CD4-positive, CD25-positive, alpha-beta regulatory T cell (primary cell): ENCODE measurements at regions not wholly inside any gene's neighbourhood (a gene's known extent, or its start where the extent isn't known, plus 50 kb on each side); places are given as distances from the start of the nearest gene placed in this dataset.
A peak's percentile ranks its signal among the peaks of the same experiment; 100 is the strongest.

Experiments
- ATAC-seq, 2 donors: fragments of 150-1000 bp; cut with Tn5 transposase; one replicate each; pipeline ENCODE4 v1.10.0; 2021; ENCODE audit warnings: low read depth in 2 of 2, moderate number of reproducible peaks in 2 of 2, moderate library complexity in 1 of 2
- DNase-seq, 3 donors: peaks; one replicate each; pipeline versions ENCODE4 v3.0.0 to v3.0.0-alpha.2; 2012 to 2022; ENCODE audit warnings: mixed read lengths in 1 of 3
- H3K27ac ChIP-seq: one replicate; pipeline ENCODE4 v1.7.0; 2013; ENCODE audit warnings: mild to moderate bottlenecking, low read length; ENCODE audit not compliant: insufficient read depth, poor library complexity, severe bottlenecking
- H3K27me3 ChIP-seq: one replicate; pipeline ENCODE4 v1.7.0; 2013; ENCODE audit warnings: low read length; ENCODE audit not compliant: control insufficient read depth, insufficient read depth
- H3K36me3 ChIP-seq: one replicate; pipeline ENCODE4 v1.7.0; 2013; ENCODE audit warnings: mild to moderate bottlenecking, low read length, moderate library complexity; ENCODE audit not compliant: control insufficient read depth, insufficient read depth
- H3K4me1 ChIP-seq: 2 replicates; pipeline ENCODE4 v1.7.0; 2013; ENCODE audit warnings: mild to moderate bottlenecking, low read length; ENCODE audit not compliant: insufficient read depth, control insufficient read depth, poor library complexity, severe bottlenecking
- H3K4me3 ChIP-seq: one replicate; pipeline ENCODE4 v1.7.0; 2013; ENCODE audit warnings: low read depth, mild to moderate bottlenecking, low read length, moderate library complexity
- H3K9me3 ChIP-seq, 2 experiments: 1 replicate in 1 of 2; 2 replicates in 1 of 2; pipeline ENCODE4 v1.7.0; 2013; ENCODE audit warnings: low read length in 2 of 2, mild to moderate bottlenecking in 1 of 2, moderate library complexity in 1 of 2; ENCODE audit not compliant: control insufficient read depth in 2 of 2
- H3K27ac Mint-ChIP-seq, 3 donors: one replicate each; pipeline ENCODE4 v1.8.0; 2020 to 2022; ENCODE audit warnings: mild to moderate bottlenecking in 3 of 3, mixed read lengths in 3 of 3, moderate library complexity in 2 of 3
- H3K27me3 Mint-ChIP-seq: one replicate; pipeline ENCODE4 v1.8.0; 2022; ENCODE audit warnings: mild to moderate bottlenecking, mixed read lengths
- H3K36me3 Mint-ChIP-seq: one replicate; pipeline ENCODE4 v1.8.0; 2020; ENCODE audit warnings: mixed read lengths
- H3K4me1 Mint-ChIP-seq, 4 donors: one replicate each; pipeline ENCODE4 v1.8.0; 2020 to 2022; ENCODE audit warnings: mixed read lengths in 4 of 4, mild to moderate bottlenecking in 1 of 4
- H3K4me3 Mint-ChIP-seq, 4 donors: one replicate each; pipeline ENCODE4 v1.8.0; 2020 to 2022; ENCODE audit warnings: mild to moderate bottlenecking in 4 of 4, mixed read lengths in 4 of 4, moderate library complexity in 3 of 4
- H3K9me3 Mint-ChIP-seq, 7 donors: one replicate each; pipeline ENCODE4 v1.8.0; 2020 to 2022; ENCODE audit warnings: mixed read lengths in 7 of 7, mild to moderate bottlenecking in 3 of 7, moderate library complexity in 2 of 7

- Histone ChIP-seq H3K9me3 (no peaks in the 10 kb centered on the region), H3K36me3 (no peaks in the 10 kb centered on the region), H3K4me3 (no peak overlapping the region), H3K4me1 (no peaks in the 10 kb centered on the region), H3K27ac (no peak overlapping the region), H3K27me3 (no peaks in the 10 kb centered on the region)
- Mint-ChIP-seq H3K36me3 (peaks cover 8% of the 10 kb centered on the region), H3K9me3 (no peaks in the 10 kb centered on the region), H3K27ac (peak overlapping the region in 1 of 3 donors; percentile 33), H3K4me3 (no peak overlapping the region), H3K27me3 (no peaks in the 10 kb centered on the region), H3K4me1 (peaks cover 0 to 6% (median 0%) of the 10 kb centered on the region in 4 donors)
- no peak for DNase-seq
- no peak for ATAC-seq
Measured at GRCh38 chr9:3675946-3676345, 150.1 kb upstream of the RFX3 start.

DNA sequence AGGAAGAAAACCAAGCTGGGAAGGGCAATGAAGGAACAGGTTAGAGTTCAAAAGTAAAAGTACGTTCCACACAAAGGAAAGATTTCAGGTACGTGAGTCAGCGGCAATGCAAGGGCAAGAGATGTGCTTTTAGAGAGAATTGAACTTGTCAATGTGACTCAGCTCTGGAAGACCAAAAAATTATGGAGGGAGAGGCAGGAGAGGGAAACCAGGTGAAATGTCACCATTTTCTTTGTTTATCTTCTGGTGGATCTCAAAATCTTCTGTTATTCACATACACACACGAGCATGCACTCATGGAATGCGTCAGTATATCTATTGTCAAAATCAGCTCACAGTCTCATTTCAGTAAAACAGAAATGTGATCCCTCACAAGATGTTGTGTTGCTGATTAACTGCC, 148.8 kb upstream of the RFX3 start:
- no peaks in the 10 kb centered on the region for H3K9me3 Mint-ChIP-seq
- no peak for DNase-seq
- ATAC-seq: no peak

GRCh38 chr9:3672399-3672798, 146.6 kb upstream of the RFX3 start:
- ATAC-seq (no peak), DNase-seq (no peak)
- peaks cover 0 to 6% (median 0%) of the 10 kb centered on the region in 4 donors for H3K4me1 Mint-ChIP-seq
- H3K27me3 ChIP-seq: no peaks in the 10 kb centered on the region
- H3K4me3 Mint-ChIP-seq: no peak overlapping the region
- H3K36me3 Mint-ChIP-seq: peaks cover 8% of the 10 kb centered on the region
- H3K27me3 Mint-ChIP-seq: no peaks in the 10 kb centered on the region
- no peaks in the 10 kb centered on the region for H3K4me1 ChIP-seq
- H3K9me3 Mint-ChIP-seq: no peaks in the 10 kb centered on the region
- H3K36me3 ChIP-seq: no peaks in the 10 kb centered on the region
- H3K27ac ChIP-seq: no peak overlapping the region
- no peak overlapping the region for H3K4me3 ChIP-seq
- no peak overlapping the region for H3K27ac Mint-ChIP-seq
- H3K9me3 ChIP-seq: no peaks in the 10 kb centered on the region

More for the DNA sequence above, 148.8 kb upstream of the RFX3 start:
- Histone ChIP-seq H3K4me3 (no peak overlapping the region), H3K9me3 (no peaks in the 10 kb centered on the region), H3K36me3 (no peaks in the 10 kb centered on the region), H3K27me3 (no peaks in the 10 kb centered on the region), H3K27ac (no peak overlapping the region), H3K4me1 (no peaks in the 10 kb centered on the region)
- Mint-ChIP-seq H3K27ac (no peak overlapping the region), H3K4me1 (peaks cover 0 to 6% (median 0%) of the 10 kb centered on the region in 4 donors), H3K36me3 (peaks cover 8% of the 10 kb centered on the region), H3K27me3 (no peaks in the 10 kb centered on the region), H3K4me3 (no peak overlapping the region)

DNA sequence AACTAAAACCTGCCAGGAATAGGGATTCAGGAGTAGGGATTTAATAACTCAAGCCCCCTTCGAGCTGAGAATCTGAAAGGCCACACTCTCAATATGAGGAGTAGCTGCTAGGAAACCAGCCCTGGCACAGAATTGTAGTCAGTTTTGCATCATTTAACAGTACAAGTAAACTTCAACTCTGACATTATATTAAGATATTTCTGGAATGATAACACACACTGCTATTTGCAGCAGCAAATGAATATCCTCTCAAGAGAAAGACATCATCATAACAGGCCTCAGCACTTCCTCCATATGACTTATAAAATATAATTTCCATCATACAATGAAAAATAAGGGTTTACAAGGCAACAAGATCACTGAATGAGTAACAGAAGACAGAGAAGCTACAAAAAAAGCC, 138.2 kb upstream of the RFX3 start:
- ATAC-seq (no peak), DNase-seq (no peak)
- Mint-ChIP-seq H3K27ac (no peak overlapping the region), H3K36me3 (no peaks in the 10 kb centered on the region), H3K27me3 (no peaks in the 10 kb centered on the region), H3K9me3 (no peaks in the 10 kb centered on the region), H3K4me3 (no peak overlapping the region), H3K4me1 (no peaks in the 10 kb centered on the region)
- Histone ChIP-seq H3K36me3 (no peaks in the 10 kb centered on the region), H3K4me3 (no peak overlapping the region), H3K27me3 (no peaks in the 10 kb centered on the region), H3K27ac (no peak overlapping the region), H3K9me3 (no peaks in the 10 kb centered on the region), H3K4me1 (no peaks in the 10 kb centered on the region)

DNA sequence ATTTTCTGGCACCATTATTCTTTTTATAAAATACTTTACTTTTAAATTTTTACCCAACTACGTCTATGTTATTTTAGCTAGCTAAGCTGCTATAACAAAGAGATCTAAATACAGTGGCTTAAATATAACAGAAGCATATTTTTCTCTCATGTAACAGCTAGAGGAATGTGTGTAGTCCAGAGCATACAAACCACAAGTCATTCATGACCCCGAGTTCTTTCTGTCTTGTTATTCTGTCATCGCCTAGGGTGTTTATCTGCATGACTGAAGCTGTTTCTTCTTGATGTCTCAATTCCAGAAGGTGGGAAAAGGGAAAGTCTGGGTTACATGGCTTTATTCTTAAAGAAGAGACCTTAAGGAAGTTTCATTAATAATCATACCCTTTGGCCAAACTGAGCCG, 136.9 kb upstream of the RFX3 start:
- H3K4me3 Mint-ChIP-seq: no peak overlapping the region
- Histone ChIP-seq H3K9me3 (no peaks in the 10 kb centered on the region), H3K4me3 (no peak overlapping the region), H3K4me1 (no peaks in the 10 kb centered on the region), H3K27me3 (no peaks in the 10 kb centered on the region), H3K27ac (no peak overlapping the region), H3K36me3 (no peaks in the 10 kb centered on the region)
- peaks cover 5% of the 10 kb centered on the region for H3K36me3 Mint-ChIP-seq
- DNase-seq (no peak), ATAC-seq (no peak)
- no peaks in the 10 kb centered on the region for H3K27me3 Mint-ChIP-seq
- no peak overlapping the region for H3K27ac Mint-ChIP-seq
- H3K4me1 Mint-ChIP-seq: no peaks in the 10 kb centered on the region
- no peaks in the 10 kb centered on the region for H3K9me3 Mint-ChIP-seq

GRCh38 chr9:3660936-3661335, 135.1 kb upstream of the RFX3 start:
- peaks cover 0 to 2% (median 0%) of the 10 kb centered on the region in 4 donors for H3K4me1 Mint-ChIP-seq
- H3K36me3 Mint-ChIP-seq: peaks cover 11% of the 10 kb centered on the region
- no peaks in the 10 kb centered on the region for H3K9me3 ChIP-seq
- no peaks in the 10 kb centered on the region for H3K27me3 ChIP-seq
- no peak for DNase-seq
- peaks cover 0 to 4% (median 0%) of the 10 kb centered on the region in 7 donors for H3K9me3 Mint-ChIP-seq
- no peak for ATAC-seq
- H3K4me3 ChIP-seq: no peak overlapping the region
- H3K4me3 Mint-ChIP-seq: no peak overlapping the region
- H3K4me1 ChIP-seq: no peaks in the 10 kb centered on the region
- no peak overlapping the region for H3K27ac ChIP-seq
- peak overlapping the region in 1 of 3 donors; percentile 45 for H3K27ac Mint-ChIP-seq
- H3K27me3 Mint-ChIP-seq: no peaks in the 10 kb centered on the region
- H3K36me3 ChIP-seq: no peaks in the 10 kb centered on the region

- DNase-seq (no peak), ATAC-seq (no peak)
- Mint-ChIP-seq H3K36me3 (peaks cover 11% of the 10 kb centered on the region), H3K4me3 (no peak overlapping the region), H3K27me3 (no peaks in the 10 kb centered on the region), H3K27ac (no peak overlapping the region), H3K4me1 (peaks cover 0 to 2% (median 0%) of the 10 kb centered on the region in 4 donors), H3K9me3 (peaks cover 0 to 4% (median 0%) of the 10 kb centered on the region in 7 donors)
- H3K36me3 ChIP-seq: no peaks in the 10 kb centered on the region
- no peak overlapping the region for H3K27ac ChIP-seq
- no peaks in the 10 kb centered on the region for H3K4me1 ChIP-seq
- H3K9me3 ChIP-seq: no peaks in the 10 kb centered on the region
- H3K27me3 ChIP-seq: no peaks in the 10 kb centered on the region
- no peak overlapping the region for H3K4me3 ChIP-seq
Measured at GRCh38 chr9:3659647-3660046, 133.8 kb upstream of the RFX3 start.

DNA sequence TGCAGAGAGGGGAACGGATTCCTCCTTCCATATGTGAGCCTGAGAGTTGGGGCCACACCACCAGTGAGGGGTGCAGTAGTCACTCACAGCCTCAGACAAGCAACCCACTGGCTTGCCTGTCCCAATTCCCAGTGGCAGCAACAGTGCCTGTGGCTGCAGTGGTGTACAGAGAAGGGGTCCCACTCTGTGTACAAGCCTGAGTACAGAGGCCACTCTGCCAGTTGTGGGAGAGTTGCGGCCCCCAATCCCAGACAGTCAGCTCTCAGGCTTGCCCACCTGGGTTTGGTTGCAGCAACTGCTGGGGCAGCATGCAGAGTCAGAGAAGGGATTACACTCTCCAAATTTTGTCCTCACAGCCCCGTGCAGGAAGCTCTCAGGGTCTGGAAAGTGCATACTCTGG, 133.2 kb upstream of the RFX3 start:
- peaks cover 11% of the 10 kb centered on the region for H3K36me3 Mint-ChIP-seq
- no peak overlapping the region for H3K27ac ChIP-seq
- H3K27me3 Mint-ChIP-seq: no peaks in the 10 kb centered on the region
- H3K36me3 ChIP-seq: no peaks in the 10 kb centered on the region
- peaks cover 0 to 4% (median 0%) of the 10 kb centered on the region in 7 donors for H3K9me3 Mint-ChIP-seq
- no peak overlapping the region for H3K4me3 Mint-ChIP-seq
- no peak overlapping the region for H3K4me3 ChIP-seq
- ATAC-seq (no peak), DNase-seq (no peak)
- H3K4me1 Mint-ChIP-seq: peaks cover 0 to 2% (median 0%) of the 10 kb centered on the region in 4 donors
- no peaks in the 10 kb centered on the region for H3K27me3 ChIP-seq
- no peaks in the 10 kb centered on the region for H3K4me1 ChIP-seq
- no peak overlapping the region for H3K27ac Mint-ChIP-seq
- H3K9me3 ChIP-seq: no peaks in the 10 kb centered on the region
